NCI-H1417 treated with DMSO at 0.1 percent for 48 hours (cell line): ENCODE measurements at regions not wholly inside any gene's neighbourhood (a gene's known extent, or its start where the extent isn't known, plus 50 kb on each side); places are given as distances from the start of the nearest gene placed in this dataset.

Experiments
- DNase-seq: peaks from one replicate; lab custom pipeline; 2025; lab: John Stamatoyannopoulos, UW

GRCh38 chr15:92304223-92304975, 89.3 kb upstream of the ST8SIA2 start:
- DNase-seq: no peak

GRCh38 chr15:92305343-92305742, 88.3 kb upstream of the ST8SIA2 start:
- no peak for DNase-seq

GRCh38 chr15:92306663-92307062, 87.0 kb upstream of the ST8SIA2 start:
- no peak for DNase-seq

- DNase-seq: no peak
Measured at GRCh38 chr15:92315144-92315543, 78.5 kb upstream of the ST8SIA2 start.

GRCh38 chr15:92315595-92316211, 78.0 kb upstream of the ST8SIA2 start:
- no peak for DNase-seq

GRCh38 chr15:92316586-92317295, 76.9 kb upstream of the ST8SIA2 start:
- no peak for DNase-seq

- DNase-seq: no peak
Measured at GRCh38 chr15:92320012-92320699, 73.5 kb upstream of the ST8SIA2 start.

GRCh38 chr15:92322566-92323355, 70.9 kb upstream of the ST8SIA2 start:
- DNase-seq: no peak

GRCh38 chr15:92323525-92323924, 70.2 kb upstream of the ST8SIA2 start:
- no peak for DNase-seq

GRCh38 chr15:92324101-92324963, 69.3 kb upstream of the ST8SIA2 start:
- no peak for DNase-seq

- no peak for DNase-seq
Measured at GRCh38 chr15:92326236-92326635, 67.4 kb upstream of the ST8SIA2 start.

GRCh38 chr15:92327033-92327432, 66.6 kb upstream of the ST8SIA2 start:
- DNase-seq: no peak

- no peak for DNase-seq
Measured at GRCh38 chr15:92328207-92328606, 65.5 kb upstream of the ST8SIA2 start.

- no peak for DNase-seq
Measured at GRCh38 chr15:92332125-92332899, 61.4 kb upstream of the ST8SIA2 start.

- DNase-seq: no peak
Measured at GRCh38 chr15:92333709-92334108, 60.0 kb upstream of the ST8SIA2 start.

- no peak for DNase-seq
Measured at GRCh38 chr15:92336419-92336987, 57.2 kb upstream of the ST8SIA2 start.

- no peak for DNase-seq
Measured at GRCh38 chr15:92339361-92339760, 54.3 kb upstream of the ST8SIA2 start.
